ENCODE measurements at regions not wholly inside any gene's neighbourhood (a gene's known extent, or its start where the extent isn't known, plus 50 kb on each side); places are given as distances from the start of the nearest gene placed in this dataset.

DNA sequence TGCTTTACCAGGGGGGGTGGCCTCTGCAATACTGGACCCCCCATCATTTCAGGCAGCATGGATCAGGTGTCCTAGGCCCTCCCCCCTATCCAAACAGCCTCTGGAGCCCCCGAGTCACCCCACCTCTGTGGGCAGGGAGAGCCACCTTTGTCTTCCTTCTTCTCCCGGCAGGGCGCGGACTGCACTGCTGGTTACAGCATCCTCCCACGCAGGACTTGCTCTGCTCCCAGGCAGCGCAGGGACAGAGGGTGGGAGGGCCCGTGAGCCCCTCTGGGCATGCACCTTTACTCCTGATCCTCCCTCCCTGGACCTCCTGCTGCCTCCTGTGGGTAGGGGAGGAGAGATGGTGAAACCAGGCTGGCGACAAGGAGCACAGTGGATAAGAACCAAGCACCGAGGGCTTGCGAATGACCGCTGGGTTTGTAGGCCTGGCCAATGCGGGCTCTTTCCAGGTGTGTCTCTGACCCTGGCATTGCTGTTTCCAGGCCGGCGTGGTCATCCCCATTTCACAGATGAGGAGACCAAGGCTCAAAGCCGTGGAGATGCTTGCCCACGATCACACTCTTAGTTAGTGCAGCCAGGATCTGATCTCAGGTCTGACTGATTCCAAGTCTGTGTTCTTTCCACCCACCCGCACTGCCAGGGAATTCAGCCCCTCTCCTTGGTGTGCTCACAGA lies 73.6 kb upstream of the TARDBP start:
- ChIA-PET CTCF (no interaction called here), POLR2A (no interaction called here)
- no peak overlapping the region for H3K27ac ChIP-seq
- DNase-seq (ENCODE audit: low read depth in 1 of 2, low spot score in 1 of 2) (no peak), FAIRE-seq (no peak), ATAC-seq (no peak)
- H3K4me2 ChIP-seq: no peak overlapping the region
- 78% methylated on average over 15 of the region's 17 CpGs for WGBS (ENCODE audit: missing lambda C conversion rate)
- H3K4me1 ChIP-seq: 0 out of 3 replicates have a peak, but pooled peaks cover 2% of the 10 kb centered on the region
- no peak overlapping the region for H3K4me3 ChIP-seq
- no peaks in the 10 kb centered on the region for H3K9me3 ChIP-seq
- no peak for TF ChIP-seq SMC3 (IDR thresholded peaks at IDR 0.05)
- TF ChIP-seq RNF2 (IDR thresholded peaks at IDR 0.05; ENCODE audit: borderline replicate concordance, low read depth): no peak
- TF ChIP-seq RARB (CRISPR knock-in tag; IDR thresholded peaks at IDR 0.05): no peak
- TF ChIP-seq, protein P1, sequence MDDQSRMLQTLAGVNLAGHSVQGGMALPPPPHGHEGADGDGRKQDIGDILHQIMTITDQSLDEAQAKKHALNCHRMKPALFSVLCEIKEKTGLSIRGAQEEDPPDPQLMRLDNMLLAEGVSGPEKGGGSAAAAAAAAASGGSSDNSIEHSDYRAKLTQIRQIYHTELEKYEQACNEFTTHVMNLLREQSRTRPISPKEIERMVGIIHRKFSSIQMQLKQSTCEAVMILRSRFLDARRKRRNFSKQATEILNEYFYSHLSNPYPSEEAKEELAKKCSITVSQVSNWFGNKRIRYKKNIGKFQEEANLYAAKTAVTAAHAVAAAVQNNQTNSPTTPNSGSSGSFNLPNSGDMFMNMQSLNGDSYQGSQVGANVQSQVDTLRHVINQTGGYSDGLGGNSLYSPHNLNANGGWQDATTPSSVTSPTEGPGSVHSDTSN (IDR thresholded peaks at IDR 0.05): no peak
- no peak for TF ChIP-seq ZNF302 (CRISPR knock-in tag; IDR thresholded peaks at IDR 0.05)
- no peak for TF ChIP-seq HDAC2 (IDR thresholded peaks at IDR 0.05)
- TF ChIP-seq PHF8 (IDR thresholded peaks at IDR 0.05; ENCODE audit: borderline replicate concordance, low read depth): no peak
- no peak for TF ChIP-seq FOSL2 (IDR thresholded peaks at IDR 0.05)
- no peak for TF ChIP-seq FOSL2 (CRISPR knock-in tag; IDR thresholded peaks at IDR 0.05)
- TF ChIP-seq TP53 (CRISPR knock-in tag; IDR thresholded peaks at IDR 0.05): no peak
- TF ChIP-seq SREBF2 (IDR thresholded peaks at IDR 0.05): no peak
- no peak for TF ChIP-seq CEBPB (IDR thresholded peaks at IDR 0.05)

DNA sequence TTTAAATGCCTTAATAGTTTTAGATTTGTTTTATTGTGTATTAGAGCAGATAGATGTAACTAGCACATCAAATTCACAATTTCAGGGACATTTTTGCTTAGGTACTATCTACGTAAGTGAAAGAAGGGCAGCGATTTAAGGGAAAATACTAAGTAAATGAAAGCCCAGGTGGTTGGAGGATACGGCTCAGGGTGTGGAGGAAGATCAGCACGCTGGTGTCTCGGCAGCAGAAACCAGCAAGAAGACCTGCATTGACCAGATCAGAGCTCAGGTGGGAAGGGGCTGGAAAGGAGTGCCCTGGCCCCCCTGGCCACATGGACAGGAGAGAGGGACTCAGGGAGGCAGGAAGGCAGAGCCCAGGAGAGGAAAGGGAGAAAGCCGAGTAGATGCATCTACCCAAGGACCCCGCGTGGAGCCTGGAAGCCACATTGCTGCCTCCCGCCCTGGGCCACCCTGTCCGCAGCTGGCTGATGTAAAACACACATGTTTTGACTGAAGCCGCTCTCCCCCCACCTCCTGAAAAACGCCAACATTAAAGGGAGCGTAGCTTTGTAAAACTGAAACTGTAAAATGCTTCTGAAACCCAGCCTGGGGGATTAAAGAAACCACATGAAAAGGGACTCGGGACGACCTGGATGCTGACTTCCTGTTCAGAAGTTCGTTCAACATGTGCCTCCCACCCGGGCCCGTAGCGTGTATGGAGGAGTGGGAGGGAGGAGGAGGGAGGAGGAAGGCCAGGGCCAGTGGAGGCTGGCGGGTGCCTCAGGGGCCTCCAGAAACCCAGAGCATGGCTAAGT lies 72.6 kb upstream of the TARDBP start:
- 83% methylated on average over 20 of the region's 20 CpGs for WGBS (ENCODE audit: missing lambda C conversion rate)
- no peak overlapping the region for H3K4me2 ChIP-seq
- DNase-seq (ENCODE audit: low read depth in 1 of 2, low spot score in 1 of 2) (no peak), ATAC-seq (no peak), FAIRE-seq (no peak)
- POLR2A ChIA-PET: no interaction called here
- no peak overlapping the region for H3K4me3 ChIP-seq
- 0 out of 3 replicates have a peak, but pooled peaks cover 3% of the 10 kb centered on the region for H3K4me1 ChIP-seq
- no peak for TF ChIP-seq RNF2 (IDR thresholded peaks at IDR 0.05; ENCODE audit: borderline replicate concordance, low read depth)
- TF ChIP-seq FOXS1 (CRISPR knock-in tag; IDR thresholded peaks at IDR 0.05): no peak
- no peak for TF ChIP-seq MYC (IDR thresholded peaks at IDR 0.05; ENCODE audit: borderline replicate concordance, low read length)
- no peak for TF ChIP-seq RCOR1 (IDR thresholded peaks at IDR 0.05; ENCODE audit: low read depth, low read length)
- TF ChIP-seq, protein P2, sequence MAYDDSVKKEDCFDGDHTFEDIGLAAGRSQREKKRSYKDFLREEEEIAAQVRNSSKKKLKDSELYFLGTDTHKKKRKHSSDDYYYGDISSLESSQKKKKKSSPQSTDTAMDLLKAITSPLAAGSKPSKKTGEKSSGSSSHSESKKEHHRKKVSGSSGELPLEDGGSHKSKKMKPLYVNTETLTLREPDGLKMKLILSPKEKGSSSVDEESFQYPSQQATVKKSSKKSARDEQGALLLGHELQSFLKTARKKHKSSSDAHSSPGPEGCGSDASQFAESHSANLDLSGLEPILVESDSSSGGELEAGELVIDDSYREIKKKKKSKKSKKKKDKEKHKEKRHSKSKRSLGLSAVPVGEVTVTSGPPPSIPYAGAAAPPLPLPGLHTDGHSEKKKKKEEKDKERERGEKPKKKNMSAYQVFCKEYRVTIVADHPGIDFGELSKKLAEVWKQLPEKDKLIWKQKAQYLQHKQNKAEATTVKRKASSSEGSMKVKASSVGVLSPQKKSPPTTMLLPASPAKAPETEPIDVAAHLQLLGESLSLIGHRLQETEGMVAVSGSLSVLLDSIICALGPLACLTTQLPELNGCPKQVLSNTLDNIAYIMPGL (CRISPR knock-in tag; IDR thresholded peaks at IDR 0.05; ENCODE audit: borderline replicate concordance): no peak
- TF ChIP-seq PHF8 (IDR thresholded peaks at IDR 0.05; ENCODE audit: borderline replicate concordance, low read depth): no peak
- no peak for TF ChIP-seq NFE2L2 (conservative IDR thresholded peaks at IDR 0.05; ENCODE audit: low read length)
- TF ChIP-seq, protein P3, sequence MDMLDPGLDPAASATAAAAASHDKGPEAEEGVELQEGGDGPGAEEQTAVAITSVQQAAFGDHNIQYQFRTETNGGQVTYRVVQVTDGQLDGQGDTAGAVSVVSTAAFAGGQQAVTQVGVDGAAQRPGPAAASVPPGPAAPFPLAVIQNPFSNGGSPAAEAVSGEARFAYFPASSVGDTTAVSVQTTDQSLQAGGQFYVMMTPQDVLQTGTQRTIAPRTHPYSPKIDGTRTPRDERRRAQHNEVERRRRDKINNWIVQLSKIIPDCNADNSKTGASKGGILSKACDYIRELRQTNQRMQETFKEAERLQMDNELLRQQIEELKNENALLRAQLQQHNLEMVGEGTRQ (IDR thresholded peaks at IDR 0.05): no peak
- TF ChIP-seq, protein P4, sequence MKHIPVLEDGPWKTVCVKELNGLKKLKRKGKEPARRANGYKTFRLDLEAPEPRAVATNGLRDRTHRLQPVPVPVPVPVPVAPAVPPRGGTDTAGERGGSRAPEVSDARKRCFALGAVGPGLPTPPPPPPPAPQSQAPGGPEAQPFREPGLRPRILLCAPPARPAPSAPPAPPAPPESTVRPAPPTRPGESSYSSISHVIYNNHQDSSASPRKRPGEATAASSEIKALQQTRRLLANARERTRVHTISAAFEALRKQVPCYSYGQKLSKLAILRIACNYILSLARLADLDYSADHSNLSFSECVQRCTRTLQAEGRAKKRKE (CRISPR knock-in tag; IDR thresholded peaks at IDR 0.05; ENCODE audit: low read depth): no peak
- TF ChIP-seq MAFK (IDR thresholded peaks at IDR 0.05; ENCODE audit: partially characterized antibody): no peak
- TF ChIP-seq HOXB13 (CRISPR knock-in tag; IDR thresholded peaks at IDR 0.05; ENCODE audit: low read depth): no peak
- TF ChIP-seq, protein P1 (IDR thresholded peaks at IDR 0.05): no peak
- TF ChIP-seq POLR2AphosphoS2 (conservative IDR thresholded peaks at IDR 0.05; ENCODE audit: low read length): no peak
- no peak for TF ChIP-seq CBX8 (IDR thresholded peaks at IDR 0.05)
- TF ChIP-seq, protein P5, sequence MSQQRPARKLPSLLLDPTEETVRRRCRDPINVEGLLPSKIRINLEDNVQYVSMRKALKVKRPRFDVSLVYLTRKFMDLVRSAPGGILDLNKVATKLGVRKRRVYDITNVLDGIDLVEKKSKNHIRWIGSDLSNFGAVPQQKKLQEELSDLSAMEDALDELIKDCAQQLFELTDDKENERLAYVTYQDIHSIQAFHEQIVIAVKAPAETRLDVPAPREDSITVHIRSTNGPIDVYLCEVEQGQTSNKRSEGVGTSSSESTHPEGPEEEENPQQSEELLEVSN (IDR thresholded peaks at IDR 0.05; ENCODE audit: borderline replicate concordance, low read depth): no peak
- no peak for TF ChIP-seq ZC3H11A (IDR thresholded peaks at IDR 0.05)
- TF ChIP-seq, protein P6, sequence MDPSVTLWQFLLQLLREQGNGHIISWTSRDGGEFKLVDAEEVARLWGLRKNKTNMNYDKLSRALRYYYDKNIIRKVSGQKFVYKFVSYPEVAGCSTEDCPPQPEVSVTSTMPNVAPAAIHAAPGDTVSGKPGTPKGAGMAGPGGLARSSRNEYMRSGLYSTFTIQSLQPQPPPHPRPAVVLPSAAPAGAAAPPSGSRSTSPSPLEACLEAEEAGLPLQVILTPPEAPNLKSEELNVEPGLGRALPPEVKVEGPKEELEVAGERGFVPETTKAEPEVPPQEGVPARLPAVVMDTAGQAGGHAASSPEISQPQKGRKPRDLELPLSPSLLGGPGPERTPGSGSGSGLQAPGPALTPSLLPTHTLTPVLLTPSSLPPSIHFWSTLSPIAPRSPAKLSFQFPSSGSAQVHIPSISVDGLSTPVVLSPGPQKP (IDR thresholded peaks at IDR 0.05; ENCODE audit: low read depth, low read length): no peak
- CTCF ChIA-PET: interaction anchor here (0.7 kb wide), 1 partner anchor 12 kb away, joined by 3 read pairs; no protein-coding TSS in a partner anchor
- no peak overlapping the region for H3K27ac ChIP-seq
- H3K9me3 ChIP-seq: no peaks in the 10 kb centered on the region
